GM19452 (cell line): ENCODE measurements at regions not wholly inside any gene's neighbourhood (a gene's known extent, or its start where the extent isn't known, plus 50 kb on each side); places are given as distances from the start of the nearest gene placed in this dataset.
"Not testable (repeated sequence)": the region's sequence is repeated elsewhere in the genome, so short reads cannot be mapped to it uniquely, and the experiment has no call there.

Source experiments
- ATAC-seq: cut with Tn5 transposase; IDR thresholded peaks from one replicate; pipeline ENCODE4 v1.9.1; 2021; ENCODE audit not compliant: unreplicated experiment

- no peak for ATAC-seq
Measured at GRCh38 chr6:84635081-84635761, 129.2 kb downstream of the TBX18 start.

- ATAC-seq = no peak
Measured at GRCh38 chr6:84633771-84634170, 130.6 kb downstream of the TBX18 start.

- not testable (repeated sequence) for ATAC-seq
Measured at GRCh38 chr6:84626527-84626926, 137.9 kb downstream of the TBX18 start.

- no peak for ATAC-seq
Measured at GRCh38 chr6:84625506-84625905, 138.9 kb downstream of the TBX18 start.

GRCh38 chr6:84623956-84624680 is 140.3 kb downstream of the TBX18 start:
- no peak for ATAC-seq

- no peak for ATAC-seq
Measured at GRCh38 chr6:84618836-84619235, 145.6 kb downstream of the TBX18 start.

GRCh38 chr6:84618046-84618752 is 146.2 kb downstream of the TBX18 start:
- ATAC-seq = no peak

GRCh38 chr6:84615987-84616386 is 148.4 kb downstream of the TBX18 start:
- ATAC-seq = no peak

- ATAC-seq = no peak
Measured at GRCh38 chr6:84615113-84615850, 149.1 kb downstream of the TBX18 start.

GRCh38 chr6:84606860-84607259 is 157.5 kb downstream of the TBX18 start:
- no peak for ATAC-seq

GRCh38 chr6:84605298-84605697 is 159.1 kb downstream of the TBX18 start:
- ATAC-seq = no peak

- no peak for ATAC-seq
Measured at GRCh38 chr6:84601366-84601765, 163.0 kb downstream of the TBX18 start.

GRCh38 chr6:84599991-84600390 is 164.4 kb downstream of the TBX18 start:
- no peak for ATAC-seq

- no peak for ATAC-seq
Measured at GRCh38 chr6:84597238-84597875, 167.0 kb downstream of the TBX18 start.

- ATAC-seq = no peak
Measured at GRCh38 chr6:84596488-84596887, 167.9 kb downstream of the TBX18 start.

GRCh38 chr6:84588697-84589080 is 175.7 kb downstream of the TBX18 start:
- ATAC-seq = no peak

- ATAC-seq = not testable (repeated sequence)
Measured at GRCh38 chr6:84587994-84588696, 176.3 kb downstream of the TBX18 start.

- ATAC-seq = not testable (repeated sequence)
Measured at GRCh38 chr6:84587202-84587940, 177.0 kb downstream of the TBX18 start.

- no peak for ATAC-seq
Measured at GRCh38 chr6:84583784-84584183, 180.6 kb downstream of the TBX18 start.
